ENCODE measurements at regions not wholly inside any gene's neighbourhood (a gene's known extent, or its start where the extent isn't known, plus 50 kb on each side); places are given as distances from the start of the nearest gene placed in this dataset.
A peak's percentile ranks its signal among the peaks of the same experiment; 100 is the strongest.

DNA sequence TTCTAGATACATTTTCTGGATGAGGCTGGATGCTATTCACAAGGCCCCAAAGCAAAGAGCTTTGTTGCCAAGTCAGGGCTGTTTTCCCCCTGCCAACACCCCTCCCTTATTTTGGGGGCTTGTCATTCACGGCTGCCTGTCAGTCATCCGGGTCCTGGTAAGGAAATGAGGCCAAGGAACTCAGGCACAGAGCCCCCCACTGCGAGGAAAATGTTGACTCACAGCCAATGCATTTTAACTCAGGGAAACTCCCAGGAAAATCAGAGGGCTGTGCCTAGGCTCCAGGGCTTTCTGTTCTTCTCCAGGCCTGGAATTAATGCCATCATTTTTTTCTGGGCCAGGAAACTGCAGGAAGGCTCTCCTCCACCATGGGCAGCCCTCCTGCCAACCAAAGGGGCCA lies 241.1 kb downstream of the SMAD2 start:
- in situ Hi-C loops (cut with MboI; ENCODE audit: low sequenced_read_pairs, unreplicated experiment) = no loop called here
- DNase-seq (ENCODE audit: low spot score) = no peak
- TF ChIP-seq, protein P1, sequence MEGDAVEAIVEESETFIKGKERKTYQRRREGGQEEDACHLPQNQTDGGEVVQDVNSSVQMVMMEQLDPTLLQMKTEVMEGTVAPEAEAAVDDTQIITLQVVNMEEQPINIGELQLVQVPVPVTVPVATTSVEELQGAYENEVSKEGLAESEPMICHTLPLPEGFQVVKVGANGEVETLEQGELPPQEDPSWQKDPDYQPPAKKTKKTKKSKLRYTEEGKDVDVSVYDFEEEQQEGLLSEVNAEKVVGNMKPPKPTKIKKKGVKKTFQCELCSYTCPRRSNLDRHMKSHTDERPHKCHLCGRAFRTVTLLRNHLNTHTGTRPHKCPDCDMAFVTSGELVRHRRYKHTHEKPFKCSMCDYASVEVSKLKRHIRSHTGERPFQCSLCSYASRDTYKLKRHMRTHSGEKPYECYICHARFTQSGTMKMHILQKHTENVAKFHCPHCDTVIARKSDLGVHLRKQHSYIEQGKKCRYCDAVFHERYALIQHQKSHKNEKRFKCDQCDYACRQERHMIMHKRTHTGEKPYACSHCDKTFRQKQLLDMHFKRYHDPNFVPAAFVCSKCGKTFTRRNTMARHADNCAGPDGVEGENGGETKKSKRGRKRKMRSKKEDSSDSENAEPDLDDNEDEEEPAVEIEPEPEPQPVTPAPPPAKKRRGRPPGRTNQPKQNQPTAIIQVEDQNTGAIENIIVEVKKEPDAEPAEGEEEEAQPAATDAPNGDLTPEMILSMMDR (IDR thresholded peaks at IDR 0.05; ENCODE audit: borderline replicate concordance, control extremely low read depth, extremely low read depth, insufficient read depth, missing control alignments) = no peak

DNA sequence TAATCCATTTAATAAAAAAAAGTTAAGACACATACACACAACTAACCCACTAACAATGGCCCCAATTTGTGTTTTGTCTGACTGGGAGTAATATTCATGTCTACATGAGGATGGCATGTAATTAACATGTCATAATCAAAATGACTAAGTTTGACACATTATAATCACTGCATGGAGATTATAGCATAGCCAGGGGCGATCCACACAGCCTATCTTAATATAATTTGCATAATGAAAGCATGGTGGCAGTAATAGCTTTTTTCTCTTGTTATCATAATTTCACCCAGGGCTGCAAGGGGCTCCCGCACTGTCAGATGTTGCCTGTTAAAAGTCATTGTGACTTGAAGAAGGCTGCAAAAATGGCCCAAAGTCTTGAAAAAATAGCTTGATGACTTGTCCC lies 243.7 kb downstream of the SMAD2 start:
- in situ Hi-C loops (cut with MboI; ENCODE audit: low sequenced_read_pairs, unreplicated experiment) = no loop called here
- TF ChIP-seq, protein P1 (IDR thresholded peaks at IDR 0.05; ENCODE audit: borderline replicate concordance, control extremely low read depth, extremely low read depth, insufficient read depth, missing control alignments) = no peak
- DNase-seq (ENCODE audit: low spot score) = no peak

DNA sequence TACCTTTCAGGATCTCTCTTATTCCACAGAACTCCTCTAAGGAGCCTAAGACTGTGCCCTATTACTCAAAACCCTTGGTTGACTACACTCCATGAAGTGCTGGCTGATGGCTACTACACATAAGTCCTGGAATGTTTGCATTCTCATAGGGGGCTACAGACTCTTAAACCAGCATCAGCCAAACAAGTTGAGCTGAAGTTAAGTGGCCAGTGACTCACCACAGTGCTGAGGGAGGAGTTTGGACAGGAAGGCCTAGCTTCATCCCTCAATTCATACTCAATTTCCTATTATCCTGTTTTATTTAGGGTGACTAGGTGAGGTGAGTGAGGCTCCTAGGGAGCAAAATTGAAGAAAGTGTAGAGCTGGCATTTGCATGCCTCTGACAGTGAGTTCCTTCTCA lies 246.7 kb downstream of the SMAD2 start:
- DNase-seq (ENCODE audit: low spot score) = no peak
- in situ Hi-C loops (cut with MboI; ENCODE audit: low sequenced_read_pairs, unreplicated experiment) = no loop called here
- TF ChIP-seq, protein P1 (IDR thresholded peaks at IDR 0.05; ENCODE audit: borderline replicate concordance, control extremely low read depth, extremely low read depth, insufficient read depth, missing control alignments) = no peak

DNA sequence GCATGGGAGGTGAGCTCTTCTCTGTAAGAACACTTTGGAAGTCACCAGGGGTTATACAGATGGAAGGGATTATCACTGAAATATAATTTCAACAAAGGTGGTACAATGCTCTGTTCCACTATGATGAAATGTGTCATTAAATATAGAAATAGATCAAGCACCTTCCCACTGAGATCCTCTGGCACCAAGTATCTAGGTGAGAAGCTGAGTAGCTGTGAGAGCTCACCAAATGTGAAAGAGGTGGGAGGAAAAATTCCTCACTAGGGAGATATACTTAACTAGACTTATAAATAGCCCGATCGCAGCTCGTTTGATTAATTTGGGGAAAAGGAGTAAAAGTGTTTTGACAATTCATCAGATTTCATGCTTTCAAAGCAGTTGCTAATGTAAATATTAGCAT lies 247.6 kb downstream of the SMAD2 start:
- DNase-seq (ENCODE audit: low spot score) = no peak
- TF ChIP-seq, protein P1 (IDR thresholded peaks at IDR 0.05; ENCODE audit: borderline replicate concordance, control extremely low read depth, extremely low read depth, insufficient read depth, missing control alignments) = no peak
- in situ Hi-C loops (cut with MboI; ENCODE audit: low sequenced_read_pairs, unreplicated experiment) = no loop called here

DNA sequence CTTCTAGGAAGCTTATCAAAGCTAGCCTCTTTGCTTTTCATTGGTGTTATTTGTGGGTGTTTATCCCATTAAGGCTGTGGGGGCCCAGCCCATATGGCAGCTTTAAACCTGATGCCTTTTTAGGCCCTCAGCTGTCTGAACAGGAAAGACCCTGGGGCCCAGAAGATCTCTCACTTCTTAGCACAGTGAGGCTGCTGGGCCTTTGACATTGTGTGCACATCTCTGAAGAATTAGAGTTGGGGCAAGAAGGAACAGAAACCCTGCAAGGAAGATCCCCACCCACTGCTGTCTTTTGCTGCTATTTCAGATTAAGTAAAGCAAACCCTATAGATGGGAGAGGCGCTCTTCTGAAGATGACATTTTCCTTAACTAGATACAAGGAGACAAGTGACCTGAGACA lies 250.0 kb downstream of the SMAD2 start:
- DNase-seq (ENCODE audit: low spot score) = peak; percentile 50
- in situ Hi-C loops (cut with MboI; ENCODE audit: low sequenced_read_pairs, unreplicated experiment) = no loop called here

DNA sequence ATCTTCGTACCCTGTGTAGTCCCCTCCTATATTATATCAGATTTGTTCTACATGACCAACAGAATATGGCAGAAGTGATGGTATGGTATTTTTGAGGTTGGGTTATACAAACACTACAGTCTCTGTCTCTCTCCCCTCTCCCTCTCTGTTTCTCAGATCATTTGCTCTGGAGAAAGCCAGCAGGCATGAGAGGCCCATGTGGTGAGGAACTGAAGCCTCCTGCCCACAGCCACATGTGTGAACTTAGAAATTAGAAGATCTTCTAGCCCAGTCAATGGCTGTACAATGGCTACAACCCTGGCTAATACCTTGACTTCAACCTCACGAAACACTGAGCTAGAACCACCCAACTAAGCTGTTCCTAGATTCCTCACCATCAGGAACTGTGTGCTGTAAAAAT lies 250.6 kb downstream of the SMAD2 start:
- no peak for DNase-seq (ENCODE audit: low spot score)
- TF ChIP-seq, protein P1 (IDR thresholded peaks at IDR 0.05; ENCODE audit: borderline replicate concordance, control extremely low read depth, extremely low read depth, insufficient read depth, missing control alignments) = no peak
- in situ Hi-C loops (cut with MboI; ENCODE audit: low sequenced_read_pairs, unreplicated experiment) = no loop called here

More for the DNA sequence above, 250.0 kb downstream of the SMAD2 start:
- TF ChIP-seq, protein P1 (IDR thresholded peaks at IDR 0.05; ENCODE audit: borderline replicate concordance, control extremely low read depth, extremely low read depth, insufficient read depth, missing control alignments) = no peak

DNA sequence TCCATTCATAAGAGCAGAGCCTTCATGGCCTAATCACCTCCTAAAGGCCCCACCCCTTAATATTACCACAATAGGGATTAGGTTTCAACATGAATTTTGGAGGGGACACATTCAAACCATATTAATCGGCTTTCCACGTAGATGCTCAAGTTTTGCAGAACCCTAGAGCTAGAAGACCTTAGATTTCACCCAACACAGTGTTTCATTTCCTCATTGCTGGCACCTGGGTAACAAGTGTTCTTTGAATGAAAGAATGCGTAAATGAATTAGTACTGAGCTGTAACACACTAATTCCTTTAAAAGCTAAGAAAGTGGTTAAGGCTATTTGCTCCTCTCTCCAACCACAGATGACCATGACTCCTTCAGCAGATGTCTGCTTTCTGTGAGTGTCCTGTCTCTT lies 252.5 kb downstream of the SMAD2 start:
- TF ChIP-seq, protein P1 (IDR thresholded peaks at IDR 0.05; ENCODE audit: borderline replicate concordance, control extremely low read depth, extremely low read depth, insufficient read depth, missing control alignments) = no peak
- in situ Hi-C loops (cut with MboI; ENCODE audit: low sequenced_read_pairs, unreplicated experiment) = no loop called here
- no peak for DNase-seq (ENCODE audit: low spot score)
